ENCODE measurements at regions not wholly inside any gene's neighbourhood (a gene's known extent, or its start where the extent isn't known, plus 50 kb on each side); places are given as distances from the start of the nearest gene placed in this dataset.
"Not testable (repeated sequence)": the region's sequence is repeated elsewhere in the genome, so short reads cannot be mapped to it uniquely, and the experiment has no call there.

GRCh38 chr16:79985606-79986005 lies 385.1 kb upstream of the MAF start:
- Histone ChIP-seq H3K4me1 (no peaks in the 10 kb centered on the region), H3K36me3 (ENCODE audit: insufficient read depth in 1 of 2, low read depth in 1 of 2) (no peaks in the 10 kb centered on the region), H3K27me3 (ENCODE audit: insufficient read depth in 3 of 3, low read length in 2 of 3) (no peaks in the 10 kb centered on the region), H3K27ac (no peak overlapping the region), H3K4me3 (no peak overlapping the region), H3K9me3 (no peaks in the 10 kb centered on the region)
- no peak for ATAC-seq
- DNase-seq: no peak
- intact Hi-C loops (cut with DNase I): no loop called here
- WGBS, 3 donors: 71 to 75% (median 72%) methylated on average over 3 of the region's 3 CpGs
- TF ChIP-seq, protein P1, sequence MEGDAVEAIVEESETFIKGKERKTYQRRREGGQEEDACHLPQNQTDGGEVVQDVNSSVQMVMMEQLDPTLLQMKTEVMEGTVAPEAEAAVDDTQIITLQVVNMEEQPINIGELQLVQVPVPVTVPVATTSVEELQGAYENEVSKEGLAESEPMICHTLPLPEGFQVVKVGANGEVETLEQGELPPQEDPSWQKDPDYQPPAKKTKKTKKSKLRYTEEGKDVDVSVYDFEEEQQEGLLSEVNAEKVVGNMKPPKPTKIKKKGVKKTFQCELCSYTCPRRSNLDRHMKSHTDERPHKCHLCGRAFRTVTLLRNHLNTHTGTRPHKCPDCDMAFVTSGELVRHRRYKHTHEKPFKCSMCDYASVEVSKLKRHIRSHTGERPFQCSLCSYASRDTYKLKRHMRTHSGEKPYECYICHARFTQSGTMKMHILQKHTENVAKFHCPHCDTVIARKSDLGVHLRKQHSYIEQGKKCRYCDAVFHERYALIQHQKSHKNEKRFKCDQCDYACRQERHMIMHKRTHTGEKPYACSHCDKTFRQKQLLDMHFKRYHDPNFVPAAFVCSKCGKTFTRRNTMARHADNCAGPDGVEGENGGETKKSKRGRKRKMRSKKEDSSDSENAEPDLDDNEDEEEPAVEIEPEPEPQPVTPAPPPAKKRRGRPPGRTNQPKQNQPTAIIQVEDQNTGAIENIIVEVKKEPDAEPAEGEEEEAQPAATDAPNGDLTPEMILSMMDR (IDR thresholded peaks at IDR 0.05): no peak

DNA sequence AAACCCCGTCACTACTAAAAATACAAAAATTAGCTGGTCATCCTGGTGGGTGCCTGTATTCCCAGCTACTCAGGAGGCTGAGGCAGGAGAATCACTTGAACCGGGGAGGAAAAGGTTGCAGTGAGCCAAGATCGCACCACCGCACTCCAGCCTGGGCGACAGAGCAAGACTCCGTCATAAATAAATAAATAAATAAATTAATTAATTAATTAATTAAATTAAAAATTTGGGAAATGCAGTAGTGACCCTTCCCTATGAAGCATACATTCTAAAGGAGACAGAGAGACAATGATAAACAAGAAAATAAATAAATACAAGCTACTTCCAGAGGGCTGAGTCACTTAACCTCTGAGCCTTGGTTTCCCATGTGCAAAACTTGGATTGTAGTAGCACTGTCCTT lies 383.6 kb upstream of the MAF start:
- H3K9me3 ChIP-seq; ATAC-seq; H3K4me3 ChIP-seq; H3K27me3 ChIP-seq (ENCODE audit: insufficient read depth in 3 of 3, low read length in 2 of 3); intact Hi-C loops (cut with DNase I); H3K36me3 ChIP-seq (ENCODE audit: insufficient read depth in 1 of 2, low read depth in 1 of 2); H3K4me1 ChIP-seq; H3K27ac ChIP-seq; DNase-seq: not testable (repeated sequence)
- WGBS, 3 donors: 96 to 98% (median 97%) methylated on average over 6 of the region's 6 CpGs

GRCh38 chr16:79982862-79983261 lies 382.3 kb upstream of the MAF start:
- intact Hi-C loops (cut with DNase I): no loop called here
- H3K9me3 ChIP-seq: no peaks in the 10 kb centered on the region
- 49 to 70% (median 56%) methylated on average over 2 of the region's 2 CpGs for WGBS, 3 donors

GRCh38 chr16:79982361-79982760 lies 381.8 kb upstream of the MAF start:
- Histone ChIP-seq H3K36me3 (ENCODE audit: insufficient read depth in 1 of 2, low read depth in 1 of 2) (no peaks in the 10 kb centered on the region), H3K27me3 (ENCODE audit: insufficient read depth in 3 of 3, low read length in 2 of 3) (no peaks in the 10 kb centered on the region), H3K4me1 (no peaks in the 10 kb centered on the region), H3K27ac (no peak overlapping the region), H3K9me3 (no peaks in the 10 kb centered on the region), H3K4me3 (no peak overlapping the region)
- WGBS, 3 donors: 59 to 81% (median 64%) methylated on average over 4 of the region's 4 CpGs
- TF ChIP-seq, protein P1 (IDR thresholded peaks at IDR 0.05): no peak
- ATAC-seq: no peak
- intact Hi-C loops (cut with DNase I): no loop called here
- DNase-seq: no peak

More at GRCh38 chr16:79982862-79983261, 382.3 kb upstream of the MAF start:
- H3K27ac ChIP-seq: no peak overlapping the region
- ATAC-seq: no peak
- TF ChIP-seq, protein P1 (IDR thresholded peaks at IDR 0.05): no peak
- no peak for DNase-seq
- no peaks in the 10 kb centered on the region for H3K27me3 ChIP-seq (ENCODE audit: insufficient read depth in 3 of 3, low read length in 2 of 3)
- no peak overlapping the region for H3K4me3 ChIP-seq
- H3K36me3 ChIP-seq (ENCODE audit: insufficient read depth in 1 of 2, low read depth in 1 of 2): no peaks in the 10 kb centered on the region
- H3K4me1 ChIP-seq: no peaks in the 10 kb centered on the region

- H3K27me3 ChIP-seq (ENCODE audit: insufficient read depth in 3 of 3, low read length in 2 of 3): no peaks in the 10 kb centered on the region
- H3K4me3 ChIP-seq: no peak overlapping the region
- intact Hi-C loops (cut with DNase I): no loop called here
- H3K27ac ChIP-seq: no peak overlapping the region
- ATAC-seq (no peak), DNase-seq (no peak)
- H3K9me3 ChIP-seq: no peaks in the 10 kb centered on the region
- 94 to 95% (median 95%) methylated on average over 4 of the region's 4 CpGs for WGBS, 3 donors
- no peaks in the 10 kb centered on the region for H3K4me1 ChIP-seq
- H3K36me3 ChIP-seq (ENCODE audit: insufficient read depth in 1 of 2, low read depth in 1 of 2): no peaks in the 10 kb centered on the region
- TF ChIP-seq, protein P1 (IDR thresholded peaks at IDR 0.05): no peak
These were observed 381.3 kb upstream of the MAF start for GRCh38 chr16:79981814-79982213.
